PFSK-1 (cell line): ENCODE measurements at regions not wholly inside any gene's neighbourhood (a gene's known extent, or its start where the extent isn't known, plus 50 kb on each side); places are given as distances from the start of the nearest gene placed in this dataset.

Source experiments
- FOXP2 ChIP-seq: optimal IDR thresholded peaks from 2 replicates; pipeline ENCODE3; 2011; ENCODE audit warnings: borderline replicate concordance, control low read depth, inconsistent platforms; ENCODE audit not compliant: insufficient read depth; ENCODE audit errors: extremely low read length, extremely low read depth
- POLR2AphosphoS5 ChIP-seq: IDR thresholded peaks from 2 replicates; pipeline ENCODE4 v1.6.1; 2012; ENCODE audit warnings: low read depth, mild to moderate bottlenecking, control low read depth, low read length, moderate library complexity
- REST ChIP-seq, 2 experiments: IDR thresholded peaks; 2 replicates each; pipeline versions ENCODE4 v1.6.1 to v1.8.0; 2011 to 2012; ENCODE audit warnings: low read depth in 2 of 2, low read length in 2 of 2, control low read depth in 1 of 2, inconsistent platforms in 1 of 2, mild to moderate bottlenecking in 1 of 2, moderate library complexity in 1 of 2; ENCODE audit not compliant: insufficient read depth in 1 of 2
- SIN3A ChIP-seq: IDR thresholded peaks from 2 replicates; pipeline ENCODE4 v1.6.1; 2012; ENCODE audit warnings: mild to moderate bottlenecking, low read length, moderate library complexity, borderline replicate concordance; ENCODE audit not compliant: insufficient read depth
- TAF1 ChIP-seq: IDR thresholded peaks from 2 replicates; pipeline ENCODE4 v1.6.1; 2012; ENCODE audit warnings: low read length, control low read depth, borderline replicate concordance; ENCODE audit not compliant: insufficient read depth

GRCh38 chr21:15373941-15374340 is 309.1 kb upstream of the NRIP1 start:
- TF ChIP-seq POLR2AphosphoS5 = no peak
- no peak for TF ChIP-seq FOXP2
- no peak for TF ChIP-seq SIN3A
- TF ChIP-seq TAF1 = no peak
- TF ChIP-seq REST (IDR thresholded peaks at IDR 0.05; ENCODE audit: insufficient read depth in 1 of 2, low read depth in 2 of 2, low read length in 2 of 2) = no peak

- TF ChIP-seq REST (IDR thresholded peaks at IDR 0.05; ENCODE audit: insufficient read depth in 1 of 2, low read depth in 2 of 2, low read length in 2 of 2) (no peak), POLR2AphosphoS5 (no peak), SIN3A (no peak), FOXP2 (no peak), TAF1 (no peak)
Measured at GRCh38 chr21:15379776-15380175, 315.0 kb upstream of the NRIP1 start.

- TF ChIP-seq SIN3A = no peak
- TF ChIP-seq REST (IDR thresholded peaks at IDR 0.05; ENCODE audit: insufficient read depth in 1 of 2, low read depth in 2 of 2, low read length in 2 of 2) = no peak
- TF ChIP-seq POLR2AphosphoS5 = no peak
- no peak for TF ChIP-seq FOXP2
Measured at GRCh38 chr21:15383588-15383987, 318.8 kb upstream of the NRIP1 start.

- TF ChIP-seq SIN3A (no peak), TAF1 (no peak), FOXP2 (no peak), REST (IDR thresholded peaks at IDR 0.05; ENCODE audit: insufficient read depth in 1 of 2, low read depth in 2 of 2, low read length in 2 of 2) (no peak), POLR2AphosphoS5 (no peak)
Measured at GRCh38 chr21:15390049-15390448, 325.2 kb upstream of the NRIP1 start.

GRCh38 chr21:15397258-15397657 is 332.5 kb upstream of the NRIP1 start:
- TF ChIP-seq FOXP2 (no peak), SIN3A (no peak), REST (IDR thresholded peaks at IDR 0.05; ENCODE audit: insufficient read depth in 1 of 2, low read depth in 2 of 2, low read length in 2 of 2) (no peak), TAF1 (no peak), POLR2AphosphoS5 (no peak)
